HEK293T (cell line): ENCODE measurements at regions not wholly inside any gene's neighbourhood (a gene's known extent, or its start where the extent isn't known, plus 50 kb on each side); places are given as distances from the start of the nearest gene placed in this dataset.

Experiments
- ARNT ChIP-seq: fragments of 450-650 bp; IDR thresholded peaks from 2 replicates; pipeline ENCODE4 v1.6.1; 2017; ENCODE audit warnings: mild to moderate bottlenecking
- BHLHE40 ChIP-seq: fragments of 450-650 bp; IDR thresholded peaks from 2 replicates; pipeline ENCODE4 v1.6.1; 2016; ENCODE audit warnings: mild to moderate bottlenecking, moderate library complexity, borderline replicate concordance
- ELF4 ChIP-seq: fragments of 450-650 bp; IDR thresholded peaks from 2 replicates; pipeline ENCODE4 v1.6.1; 2017; ENCODE audit warnings: antibody characterized with exemption
- FOXA1 ChIP-seq: fragments of 450-650 bp; IDR thresholded peaks from 2 replicates; pipeline ENCODE4 v1.6.1; 2016; ENCODE audit warnings: mild to moderate bottlenecking
- FOXK2 ChIP-seq: fragments of 450-650 bp; IDR thresholded peaks from 2 replicates; pipeline ENCODE4 v1.6.1; 2016; ENCODE audit warnings: mild to moderate bottlenecking
- FOXM1 ChIP-seq: fragments of 450-650 bp; IDR thresholded peaks from 2 replicates; pipeline ENCODE4 v1.6.1; 2017; ENCODE audit warnings: mild to moderate bottlenecking, borderline replicate concordance
- HDGF ChIP-seq: fragments of 450-650 bp; IDR thresholded peaks from 2 replicates; pipeline ENCODE4 v1.6.1; 2017; ENCODE audit warnings: antibody characterized with exemption, borderline replicate concordance
- LEF1 ChIP-seq: fragments of 450-650 bp; IDR thresholded peaks from 2 replicates; pipeline ENCODE4 v1.6.1; 2017; ENCODE audit warnings: mild to moderate bottlenecking, borderline replicate concordance
- NFRKB ChIP-seq: fragments of 450-650 bp; IDR thresholded peaks from 2 replicates; pipeline ENCODE4 v1.6.1; 2016; ENCODE audit warnings: mild to moderate bottlenecking, moderate library complexity
- SP1 ChIP-seq: fragments of 450-650 bp; IDR thresholded peaks from 2 replicates; pipeline ENCODE4 v1.6.1; 2017
- SUZ12 ChIP-seq: fragments of 450-650 bp; IDR thresholded peaks from 2 replicates; pipeline ENCODE4 v1.6.1; 2016; ENCODE audit warnings: mild to moderate bottlenecking
- TARDBP ChIP-seq: fragments of 450-650 bp; IDR thresholded peaks from 2 replicates; pipeline ENCODE4 v1.6.1; 2016
- TF ChIP-seq, protein P1 (sequence below): fragments of 450-650 bp; IDR thresholded peaks from 2 replicates; pipeline ENCODE4 v1.6.1; 2016

DNA sequence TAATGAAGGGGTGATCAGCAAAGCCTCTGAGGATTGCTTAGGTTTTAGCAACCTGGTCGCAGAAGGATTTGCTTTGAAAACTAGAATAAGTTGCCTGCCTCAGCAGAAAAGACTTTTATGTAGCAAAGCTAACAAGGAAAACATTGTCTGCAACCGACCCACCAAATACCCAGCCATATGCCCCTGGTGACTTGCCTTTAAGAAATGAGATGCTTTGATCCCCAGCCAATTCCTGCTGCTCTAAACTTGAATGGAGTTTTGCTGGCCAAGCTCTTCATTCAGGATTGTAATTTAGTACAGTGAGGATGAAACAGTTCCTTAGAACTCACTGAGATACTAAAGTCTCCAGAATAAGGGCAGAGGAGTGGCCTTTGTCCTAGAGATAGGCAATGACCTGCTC, 139.8 kb upstream of the PROK2 start:
- TF ChIP-seq BHLHE40, result no peak
- TF ChIP-seq FOXK2, result no peak
- no peak for TF ChIP-seq ARNT
- TF ChIP-seq SP1, result no peak
- TF ChIP-seq HDGF, result no peak
- no peak for TF ChIP-seq ELF4
- TF ChIP-seq TARDBP, result no peak
- TF ChIP-seq LEF1, result no peak
- TF ChIP-seq, protein P1, sequence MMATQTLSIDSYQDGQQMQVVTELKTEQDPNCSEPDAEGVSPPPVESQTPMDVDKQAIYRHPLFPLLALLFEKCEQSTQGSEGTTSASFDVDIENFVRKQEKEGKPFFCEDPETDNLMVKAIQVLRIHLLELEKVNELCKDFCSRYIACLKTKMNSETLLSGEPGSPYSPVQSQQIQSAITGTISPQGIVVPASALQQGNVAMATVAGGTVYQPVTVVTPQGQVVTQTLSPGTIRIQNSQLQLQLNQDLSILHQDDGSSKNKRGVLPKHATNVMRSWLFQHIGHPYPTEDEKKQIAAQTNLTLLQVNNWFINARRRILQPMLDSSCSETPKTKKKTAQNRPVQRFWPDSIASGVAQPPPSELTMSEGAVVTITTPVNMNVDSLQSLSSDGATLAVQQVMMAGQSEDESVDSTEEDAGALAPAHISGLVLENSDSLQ, result no peak
- TF ChIP-seq NFRKB, result no peak
- TF ChIP-seq FOXA1, result no peak
- no peak for TF ChIP-seq FOXM1
- no peak for TF ChIP-seq SUZ12
